Stimulated activated naive CD4-positive, alpha-beta T cell treated with Interleukin-2 at 50 U/mL for 16 hours (primary cell): ENCODE measurements at regions not wholly inside any gene's neighbourhood (a gene's known extent, or its start where the extent isn't known, plus 50 kb on each side); places are given as distances from the start of the nearest gene placed in this dataset.

Experiments
- DNase-seq: peaks from one replicate; lab custom pipeline; 2025; lab: John Stamatoyannopoulos, UW

- DNase-seq: no peak
Observed at GRCh38 chrX:3780564-3780963, 67.1 kb upstream of the PRKX start.

- no peak for DNase-seq
Observed at GRCh38 chrX:3779546-3779945, 66.1 kb upstream of the PRKX start.

DNA sequence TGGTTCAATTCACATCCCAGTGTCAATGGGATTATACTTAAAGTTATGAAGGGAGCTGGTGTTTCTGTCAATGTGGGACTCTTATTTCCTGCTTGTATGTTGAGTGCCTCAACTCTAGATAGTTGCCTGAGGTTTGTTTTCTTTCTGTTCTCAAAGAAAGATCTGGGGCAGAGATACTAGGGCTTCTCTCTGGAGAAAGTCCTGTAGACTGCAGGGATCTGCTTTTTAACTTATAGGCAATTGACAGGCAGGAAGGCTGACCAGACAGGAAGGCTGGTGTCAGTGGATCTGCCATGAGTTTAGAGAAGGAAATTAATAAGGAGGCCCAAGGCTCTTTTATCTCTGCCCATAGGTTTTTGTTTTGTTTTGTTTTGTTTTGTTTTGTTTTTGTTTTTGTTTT is 64.0 kb upstream of the PRKX start:
- DNase-seq: no peak

DNA sequence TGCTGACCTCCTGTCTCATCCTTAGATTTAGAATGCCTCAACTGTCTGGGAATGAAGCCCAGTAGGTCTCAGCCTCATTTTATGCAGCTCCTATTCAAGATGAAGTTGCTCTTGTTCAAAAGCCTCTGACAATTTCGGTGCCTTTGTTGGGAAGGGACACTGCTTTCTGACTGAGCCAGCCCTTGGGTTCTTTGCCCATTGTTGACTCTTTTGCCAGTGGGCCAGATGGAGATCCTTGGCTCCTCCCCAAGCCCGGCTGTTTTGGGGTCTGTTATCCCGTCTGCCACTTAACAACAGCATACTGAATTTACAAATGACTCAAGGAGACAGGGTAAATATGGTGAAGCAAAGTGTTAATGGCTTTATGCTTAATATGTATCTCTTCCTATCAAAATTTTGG is 58.3 kb upstream of the PRKX start:
- DNase-seq: no peak

GRCh38 chrX:3768881-3769280 is 55.4 kb upstream of the PRKX start:
- no peak for DNase-seq
